Astrocyte (in vitro differentiated cells and primary cell): ENCODE measurements at regions not wholly inside any gene's neighbourhood (a gene's known extent, or its start where the extent isn't known, plus 50 kb on each side); places are given as distances from the start of the nearest gene placed in this dataset.

Source experiments
- EZH2 ChIP-seq: IDR thresholded peaks from 2 replicates; pipeline ENCODE4 v1.6.1; 2012; ENCODE audit warnings: mild to moderate bottlenecking, low read length, inconsistent platforms; ENCODE audit not compliant: insufficient read depth
- TF ChIP-seq, protein P1 (sequence below): IDR thresholded peaks from 2 replicates; pipeline ENCODE4 v1.5.1; 2011; ENCODE audit warnings: low read depth, mild to moderate bottlenecking, inconsistent platforms, low read length, moderate library complexity; ENCODE audit not compliant: insufficient read depth

DNA sequence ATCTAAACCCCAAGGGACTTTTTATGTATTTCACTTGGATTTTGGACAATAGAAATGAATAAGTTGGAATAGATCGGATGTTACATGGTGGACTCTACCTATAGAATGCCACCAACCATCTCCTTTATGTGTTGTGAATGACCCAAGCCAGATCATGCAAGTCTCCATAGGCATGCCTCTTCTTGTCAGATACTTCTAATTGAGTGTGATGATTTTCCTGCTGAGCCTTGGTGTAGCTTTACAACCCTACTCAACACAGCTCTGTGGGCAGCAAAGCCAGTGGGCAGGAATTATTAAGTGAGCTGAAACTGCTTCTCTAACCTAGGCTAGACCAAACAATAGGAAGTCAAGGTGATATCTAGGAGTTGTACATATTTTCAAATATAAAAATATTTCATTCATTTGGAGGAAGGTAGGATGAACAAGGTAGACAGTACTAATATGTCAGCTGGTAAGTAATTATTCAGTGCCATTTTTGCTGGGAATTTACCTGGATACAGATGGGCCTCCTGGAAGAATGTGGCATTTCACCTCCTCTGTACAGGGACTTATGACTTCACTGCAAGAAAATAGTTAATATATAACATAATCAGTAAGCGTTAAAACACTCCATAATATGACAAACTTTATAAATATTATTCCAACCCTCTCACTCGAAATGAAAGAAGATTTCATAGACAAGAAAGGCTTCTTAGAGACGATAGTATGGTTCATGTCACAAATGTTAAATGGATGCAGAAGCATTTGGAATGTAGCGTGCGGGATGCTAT is 298.0 kb upstream of the FAT1 start:
- TF ChIP-seq, protein P1, sequence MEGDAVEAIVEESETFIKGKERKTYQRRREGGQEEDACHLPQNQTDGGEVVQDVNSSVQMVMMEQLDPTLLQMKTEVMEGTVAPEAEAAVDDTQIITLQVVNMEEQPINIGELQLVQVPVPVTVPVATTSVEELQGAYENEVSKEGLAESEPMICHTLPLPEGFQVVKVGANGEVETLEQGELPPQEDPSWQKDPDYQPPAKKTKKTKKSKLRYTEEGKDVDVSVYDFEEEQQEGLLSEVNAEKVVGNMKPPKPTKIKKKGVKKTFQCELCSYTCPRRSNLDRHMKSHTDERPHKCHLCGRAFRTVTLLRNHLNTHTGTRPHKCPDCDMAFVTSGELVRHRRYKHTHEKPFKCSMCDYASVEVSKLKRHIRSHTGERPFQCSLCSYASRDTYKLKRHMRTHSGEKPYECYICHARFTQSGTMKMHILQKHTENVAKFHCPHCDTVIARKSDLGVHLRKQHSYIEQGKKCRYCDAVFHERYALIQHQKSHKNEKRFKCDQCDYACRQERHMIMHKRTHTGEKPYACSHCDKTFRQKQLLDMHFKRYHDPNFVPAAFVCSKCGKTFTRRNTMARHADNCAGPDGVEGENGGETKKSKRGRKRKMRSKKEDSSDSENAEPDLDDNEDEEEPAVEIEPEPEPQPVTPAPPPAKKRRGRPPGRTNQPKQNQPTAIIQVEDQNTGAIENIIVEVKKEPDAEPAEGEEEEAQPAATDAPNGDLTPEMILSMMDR, result no peak
- no peak for TF ChIP-seq EZH2
